ENCODE measurements at regions not wholly inside any gene's neighbourhood (a gene's known extent, or its start where the extent isn't known, plus 50 kb on each side); places are given as distances from the start of the nearest gene placed in this dataset.
"Not testable (repeated sequence)": the region's sequence is repeated elsewhere in the genome, so short reads cannot be mapped to it uniquely, and the experiment has no call there.

DNA sequence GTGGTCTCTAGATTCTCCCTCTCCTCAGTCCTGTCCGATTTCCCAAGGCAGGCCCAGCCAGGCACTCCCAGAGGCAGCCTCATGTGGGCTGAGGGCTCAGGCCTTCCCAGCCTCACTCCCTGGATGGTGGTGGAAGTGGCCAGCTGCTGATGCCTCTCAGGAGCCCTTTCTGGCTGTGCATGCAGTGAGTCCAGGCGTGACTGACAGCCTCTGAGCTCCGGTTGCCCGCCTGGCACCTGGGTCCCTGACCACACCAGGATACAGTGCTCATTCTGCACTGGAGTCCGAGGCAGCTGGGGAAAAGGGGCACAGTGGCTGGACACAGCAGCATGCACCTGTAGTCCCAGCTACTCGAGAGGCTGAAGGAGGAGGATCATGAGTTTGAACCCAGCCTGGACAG lies 132.6 kb downstream of the CUL2 start:
- intact Hi-C loops (cut with DNase I; ENCODE audit: low total_unique reads): no loop called here
- Histone ChIP-seq H3K36me3 (no peaks in the 10 kb centered on the region), H3K9me3 (no peaks in the 10 kb centered on the region), H3K27me3 (no peaks in the 10 kb centered on the region), H3K4me3 (no peak overlapping the region), H3K27ac (no peak overlapping the region), H3K4me1 (peaks cover 0 to 13% of the 10 kb centered on the region in 2 donors)
- TF ChIP-seq, protein P1, sequence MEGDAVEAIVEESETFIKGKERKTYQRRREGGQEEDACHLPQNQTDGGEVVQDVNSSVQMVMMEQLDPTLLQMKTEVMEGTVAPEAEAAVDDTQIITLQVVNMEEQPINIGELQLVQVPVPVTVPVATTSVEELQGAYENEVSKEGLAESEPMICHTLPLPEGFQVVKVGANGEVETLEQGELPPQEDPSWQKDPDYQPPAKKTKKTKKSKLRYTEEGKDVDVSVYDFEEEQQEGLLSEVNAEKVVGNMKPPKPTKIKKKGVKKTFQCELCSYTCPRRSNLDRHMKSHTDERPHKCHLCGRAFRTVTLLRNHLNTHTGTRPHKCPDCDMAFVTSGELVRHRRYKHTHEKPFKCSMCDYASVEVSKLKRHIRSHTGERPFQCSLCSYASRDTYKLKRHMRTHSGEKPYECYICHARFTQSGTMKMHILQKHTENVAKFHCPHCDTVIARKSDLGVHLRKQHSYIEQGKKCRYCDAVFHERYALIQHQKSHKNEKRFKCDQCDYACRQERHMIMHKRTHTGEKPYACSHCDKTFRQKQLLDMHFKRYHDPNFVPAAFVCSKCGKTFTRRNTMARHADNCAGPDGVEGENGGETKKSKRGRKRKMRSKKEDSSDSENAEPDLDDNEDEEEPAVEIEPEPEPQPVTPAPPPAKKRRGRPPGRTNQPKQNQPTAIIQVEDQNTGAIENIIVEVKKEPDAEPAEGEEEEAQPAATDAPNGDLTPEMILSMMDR (IDR thresholded peaks at IDR 0.05): no peak
- TF ChIP-seq POLR2AphosphoS5 (IDR thresholded peaks at IDR 0.05): no peak
- no peak for TF ChIP-seq POLR2A (IDR thresholded peaks at IDR 0.05)
- no peak for DNase-seq (ENCODE audit: low spot score in 2 of 2)

DNA sequence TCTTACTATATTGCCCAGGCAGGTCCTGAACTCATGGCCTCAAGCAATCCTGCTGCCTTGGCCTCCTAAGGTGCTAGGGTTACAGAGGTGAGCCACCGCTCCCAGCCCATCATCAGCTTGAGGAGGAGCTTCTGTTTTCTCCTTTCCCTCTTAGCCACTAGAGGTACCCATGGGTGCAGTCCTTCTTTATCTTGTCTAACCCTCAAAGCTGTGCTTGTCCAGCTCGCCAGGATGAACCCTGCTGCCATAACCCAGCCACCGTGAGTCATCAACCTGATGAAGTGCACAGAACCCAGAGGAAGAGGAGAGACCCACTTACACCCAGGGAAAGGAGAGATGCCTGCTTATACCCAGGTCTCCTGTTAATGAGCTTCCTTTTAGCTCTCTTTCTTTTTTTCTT lies 133.4 kb downstream of the CUL2 start:
- Histone ChIP-seq H3K4me1 (peaks cover 0 to 13% of the 10 kb centered on the region in 2 donors), H3K27me3 (no peaks in the 10 kb centered on the region), H3K27ac (no peak overlapping the region), H3K36me3 (no peaks in the 10 kb centered on the region), H3K4me3 (no peak overlapping the region), H3K9me3 (no peaks in the 10 kb centered on the region)
- TF ChIP-seq POLR2A (IDR thresholded peaks at IDR 0.05) (no peak), POLR2AphosphoS5 (IDR thresholded peaks at IDR 0.05) (no peak)
- TF ChIP-seq, protein P1 (IDR thresholded peaks at IDR 0.05): no peak
- no peak for DNase-seq (ENCODE audit: low spot score in 2 of 2)
- intact Hi-C loops (cut with DNase I; ENCODE audit: low total_unique reads): no loop called here

GRCh38 chr10:34955391-34955790 lies 134.8 kb downstream of the CUL2 start:
- Histone ChIP-seq H3K27ac (peak overlapping the region; percentile 88 to 90), H3K4me1 (peaks cover 0 to 13% of the 10 kb centered on the region in 2 donors), H3K36me3 (no peaks in the 10 kb centered on the region), H3K9me3 (no peaks in the 10 kb centered on the region), H3K4me3 (no peak overlapping the region), H3K27me3 (no peaks in the 10 kb centered on the region)
- TF ChIP-seq POLR2A (IDR thresholded peaks at IDR 0.05) (no peak), POLR2AphosphoS5 (IDR thresholded peaks at IDR 0.05) (peak in 1 of 3 donors; percentile 49)
- TF ChIP-seq, protein P1 (IDR thresholded peaks at IDR 0.05): no peak
- peak in 1 of 2 donors; percentile 66 for DNase-seq (ENCODE audit: low spot score in 2 of 2)
- intact Hi-C loops (cut with DNase I; ENCODE audit: low total_unique reads): no loop called here

- H3K4me3 ChIP-seq: no peak overlapping the region
- H3K9me3 ChIP-seq: no peaks in the 10 kb centered on the region
- H3K36me3 ChIP-seq: no peaks in the 10 kb centered on the region
- peak overlapping the region in 1 of 2 donors; percentile 88 for H3K27ac ChIP-seq
- intact Hi-C loops (cut with DNase I; ENCODE audit: low total_unique reads): no loop called here
- peaks cover 0 to 13% of the 10 kb centered on the region in 2 donors for H3K4me1 ChIP-seq
- TF ChIP-seq POLR2A (IDR thresholded peaks at IDR 0.05): no peak
- peak in 2 of 3 donors; percentile 78 to 84 for TF ChIP-seq POLR2AphosphoS5 (IDR thresholded peaks at IDR 0.05)
- TF ChIP-seq, protein P1 (IDR thresholded peaks at IDR 0.05): no peak
- DNase-seq (ENCODE audit: low spot score in 2 of 2): peak; percentile 91 to 94
- H3K27me3 ChIP-seq: no peaks in the 10 kb centered on the region
These were observed 136.0 kb downstream of the CUL2 start for GRCh38 chr10:34954142-34954541.

- H3K9me3 ChIP-seq; intact Hi-C loops (cut with DNase I; ENCODE audit: low total_unique reads); H3K27ac ChIP-seq: not testable (repeated sequence)
These were observed 136.3 kb upstream of the PARD3 start for GRCh38 chr10:34951263-34951887.

DNA sequence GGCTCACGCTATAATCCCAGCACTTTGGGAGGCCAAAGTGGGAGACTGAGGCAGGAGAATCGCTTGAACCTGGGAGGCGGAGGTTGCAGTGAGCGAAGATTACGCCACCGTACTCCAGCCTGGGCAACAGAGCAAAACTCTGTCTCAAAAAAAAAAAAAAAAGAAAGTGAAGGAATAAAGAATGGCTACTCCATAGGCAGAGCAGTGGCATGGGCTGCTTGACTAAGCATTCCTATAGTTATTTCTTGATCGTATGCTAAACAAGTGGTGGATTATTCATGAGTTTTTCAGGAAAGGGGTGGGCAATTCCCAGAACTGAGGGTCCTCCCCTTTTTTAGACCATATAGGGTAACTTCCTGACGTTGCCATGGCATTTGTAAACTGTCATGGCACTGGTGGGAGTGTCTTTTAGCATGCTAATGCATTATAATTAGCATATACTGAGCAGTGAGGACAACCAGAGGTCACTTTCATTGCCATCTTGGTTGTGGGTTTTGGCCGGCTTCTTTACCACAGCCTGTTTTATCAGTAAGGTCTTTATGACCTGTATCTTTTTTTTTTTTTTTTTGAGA lies 130.9 kb upstream of the PARD3 start:
- H3K9me3 ChIP-seq; DNase-seq (ENCODE audit: low spot score in 2 of 2); H3K36me3 ChIP-seq; H3K27me3 ChIP-seq; intact Hi-C loops (cut with DNase I; ENCODE audit: low total_unique reads); H3K27ac ChIP-seq; H3K4me3 ChIP-seq; H3K4me1 ChIP-seq: not testable (repeated sequence)

More at GRCh38 chr10:34951263-34951887, 136.3 kb upstream of the PARD3 start:
- H3K36me3 ChIP-seq; H3K4me3 ChIP-seq; H3K27me3 ChIP-seq; DNase-seq (ENCODE audit: low spot score in 2 of 2): not testable (repeated sequence)
- H3K4me1 ChIP-seq: peaks cover 0 to 13% of the 10 kb centered on the region in 2 donors

Measured in breast epithelium (tissue), 4 donors.